ENCODE measurements at regions not wholly inside any gene's neighbourhood (a gene's known extent, or its start where the extent isn't known, plus 50 kb on each side); places are given as distances from the start of the nearest gene placed in this dataset.

DNA sequence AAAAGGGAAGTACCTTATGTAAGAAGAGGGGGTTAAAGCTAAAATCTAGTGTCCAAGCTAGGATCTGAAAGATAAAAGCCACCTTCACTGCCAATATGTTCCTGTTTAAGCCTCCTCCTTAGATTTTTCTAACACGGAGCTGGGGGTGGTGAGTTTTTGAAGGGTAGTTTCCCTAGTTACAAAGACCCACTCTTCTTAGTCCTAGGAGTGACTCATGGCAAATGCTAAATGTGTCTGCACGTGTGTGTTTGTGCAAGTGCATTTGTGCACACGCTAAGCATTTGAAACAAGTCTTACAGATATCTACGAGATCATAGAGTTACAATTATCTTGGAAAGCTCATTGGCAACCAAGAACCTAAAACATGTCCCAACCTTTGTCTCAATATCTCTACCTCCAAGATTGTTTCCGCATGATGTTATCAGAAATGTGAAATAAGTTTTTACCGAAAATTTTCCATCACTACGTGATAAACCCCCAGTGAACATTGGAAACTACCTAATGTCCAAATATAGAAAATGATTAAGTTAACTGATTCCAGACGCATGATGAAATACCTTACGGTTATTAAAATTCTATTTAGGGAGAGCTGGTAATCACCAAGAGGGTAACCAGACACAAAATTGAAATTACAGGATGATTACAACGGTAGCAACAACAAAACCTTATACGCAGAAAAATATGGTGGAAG lies 78.0 kb upstream of the HRH2 start:
- no peak overlapping the region for H3K4me3 ChIP-seq
- in situ Hi-C loops (cut with MboI; ENCODE audit: low pct_unique_long_range_greater_than_20kb in 2 of 9, low sequenced_read_pairs in 9 of 9, unreplicated experiment in 9 of 9): no loop called here
- 23 to 97% (median 83%) methylated on average over 6 to 11 of the region's 11 CpGs for WGBS, 10 experiments
- H3K4me1 ChIP-seq (replicated peaks in 1 of 2): no peaks in the 10 kb centered on the region
- H3K27ac ChIP-seq: no peak overlapping the region
- ATAC-seq (replicated peaks in 6 of 8): no peak

DNA sequence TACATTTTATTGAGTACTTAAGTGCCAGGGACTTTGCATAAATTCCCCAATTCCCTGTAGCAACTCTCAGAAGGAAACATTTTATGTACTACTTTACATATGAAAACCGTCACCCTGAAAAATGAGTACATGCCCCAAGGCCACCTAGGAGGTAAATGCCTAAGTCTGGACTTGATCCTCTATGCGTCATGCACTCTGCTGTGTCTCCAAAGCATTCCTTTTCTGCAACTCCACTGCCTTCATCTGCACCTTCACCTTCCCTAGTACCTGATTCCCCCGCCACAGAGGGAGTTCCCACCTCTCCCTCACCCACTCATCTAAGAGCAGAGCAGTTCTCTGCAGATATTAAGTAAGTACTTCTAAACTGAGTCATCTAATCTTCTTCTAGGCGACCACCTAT lies 75.2 kb upstream of the HRH2 start:
- no peak overlapping the region for H3K4me3 ChIP-seq
- H3K4me1 ChIP-seq (replicated peaks in 1 of 2): no peaks in the 10 kb centered on the region
- in situ Hi-C loops (cut with MboI; ENCODE audit: low pct_unique_long_range_greater_than_20kb in 2 of 9, low sequenced_read_pairs in 9 of 9, unreplicated experiment in 9 of 9): no loop called here
- ATAC-seq (replicated peaks in 6 of 8): peak in 3 of 8 experiments; percentile 60 to 91 (median 65)
- WGBS, 10 experiments: 0 to 100% (median 83%) methylated on average over 1 to 4 of the region's 4 CpGs; no CpG with 5 or more reads in 1 of the 10 experiments
- no peak overlapping the region for H3K27ac ChIP-seq

DNA sequence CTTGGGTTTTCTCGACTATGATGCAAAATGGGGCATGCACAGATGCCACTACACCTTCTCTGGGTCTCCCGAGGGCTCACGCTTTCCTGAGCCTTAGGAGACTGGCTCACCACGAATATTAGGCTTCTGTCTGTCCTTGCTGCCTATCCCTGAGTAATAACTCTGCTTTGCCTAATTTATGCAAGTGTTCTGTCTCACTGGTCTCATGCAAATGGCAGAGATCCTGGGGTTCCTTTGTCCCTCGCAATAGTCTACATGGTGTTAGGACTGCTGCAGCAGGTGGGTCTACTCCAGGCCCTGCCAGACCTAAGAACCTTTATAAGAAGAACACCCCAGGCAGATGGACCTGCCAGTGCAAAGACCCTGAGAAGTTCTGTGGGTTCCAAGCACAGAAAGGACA lies 72.3 kb upstream of the HRH2 start:
- Histone ChIP-seq H3K4me3 (no peak overlapping the region), H3K4me1 (replicated peaks in 1 of 2) (no peaks in the 10 kb centered on the region), H3K27ac (no peak overlapping the region)
- WGBS, 10 experiments: 0 to 64% (median 17%) methylated on average over 1 to 3 of the region's 5 CpGs; no CpG with 5 or more reads in 3 of the 10 experiments
- in situ Hi-C loops (cut with MboI; ENCODE audit: low pct_unique_long_range_greater_than_20kb in 2 of 9, low sequenced_read_pairs in 9 of 9, unreplicated experiment in 9 of 9): no loop called here
- peak in 3 of 8 experiments; percentile 36 to 69 (median 51) for ATAC-seq (replicated peaks in 6 of 8)

DNA sequence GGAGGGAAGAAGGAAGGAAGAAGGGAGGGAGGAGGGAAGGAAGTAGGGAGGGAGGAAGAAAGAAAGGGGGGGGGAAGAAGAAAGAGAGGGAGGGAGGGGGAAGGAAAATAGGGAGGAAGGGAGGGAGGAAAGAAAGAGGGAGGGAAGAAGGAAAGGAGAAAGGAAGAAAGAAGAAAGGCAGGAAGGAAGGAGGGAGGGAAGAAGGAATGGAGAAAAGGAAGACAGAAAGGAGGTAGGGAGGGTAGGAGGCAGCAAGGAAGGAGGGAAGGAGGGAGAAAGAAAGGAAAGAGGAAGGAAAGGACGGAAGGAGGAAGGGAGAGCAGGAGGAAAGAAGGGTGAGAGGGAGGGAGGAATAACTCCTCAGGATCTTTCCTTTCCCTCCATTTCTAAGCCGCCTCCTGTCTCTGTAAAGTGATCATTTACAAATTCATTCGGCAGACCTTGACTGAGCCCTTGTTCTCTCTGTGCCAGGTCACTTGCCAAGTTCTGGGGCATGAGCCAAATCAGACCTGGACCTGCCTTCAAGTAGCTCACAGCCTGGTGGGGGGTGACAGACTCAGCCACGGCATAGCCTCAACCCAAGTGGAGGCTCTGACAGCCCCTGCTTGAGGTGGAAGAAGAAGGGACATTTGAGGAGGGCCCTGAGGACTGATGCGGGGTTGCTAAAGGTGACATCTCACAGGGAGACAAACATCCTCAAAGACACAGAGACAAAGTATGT lies 69.0 kb upstream of the HRH2 start:
- WGBS, 10 experiments: 33 to 83% (median 75%) methylated on average over 1 to 4 of the region's 5 CpGs; no CpG with 5 or more reads in 2 of the 10 experiments
- Histone ChIP-seq H3K4me1 (replicated peaks in 1 of 2) (no peaks in the 10 kb centered on the region), H3K4me3 (no peak overlapping the region), H3K27ac (no peak overlapping the region)
- in situ Hi-C loops (cut with MboI; ENCODE audit: low pct_unique_long_range_greater_than_20kb in 2 of 9, low sequenced_read_pairs in 9 of 9, unreplicated experiment in 9 of 9): no loop called here
- no peak for ATAC-seq (replicated peaks in 6 of 8)

DNA sequence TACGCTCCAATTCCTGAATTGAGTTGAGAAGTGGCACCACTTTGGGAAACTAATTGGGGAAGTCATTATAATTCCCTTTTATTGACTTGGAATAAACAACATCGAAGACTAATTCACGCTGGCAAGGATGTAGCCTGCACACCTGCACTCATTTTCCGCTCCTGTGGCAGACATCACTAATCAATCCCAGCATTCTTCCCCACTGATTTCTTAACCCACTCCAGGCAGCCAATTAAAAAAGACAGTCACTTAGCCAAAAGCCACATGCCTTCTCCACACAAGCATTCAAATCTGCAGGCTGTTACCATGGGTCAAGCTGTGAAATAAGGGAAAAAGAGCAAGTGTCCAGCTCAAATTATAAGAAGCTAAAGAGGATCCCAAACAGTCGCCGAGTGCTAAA lies 68.2 kb upstream of the HRH2 start:
- in situ Hi-C loops (cut with MboI; ENCODE audit: low pct_unique_long_range_greater_than_20kb in 2 of 9, low sequenced_read_pairs in 9 of 9, unreplicated experiment in 9 of 9): no loop called here
- no peak overlapping the region for H3K27ac ChIP-seq
- H3K4me1 ChIP-seq (replicated peaks in 1 of 2): no peaks in the 10 kb centered on the region
- no peak for ATAC-seq (replicated peaks in 6 of 8)
- no peak overlapping the region for H3K4me3 ChIP-seq
- WGBS, 10 experiments: 39 to 100% (median 92%) methylated on average over 1 to 6 of the region's 6 CpGs; no CpG with 5 or more reads in 1 of the 10 experiments

DNA sequence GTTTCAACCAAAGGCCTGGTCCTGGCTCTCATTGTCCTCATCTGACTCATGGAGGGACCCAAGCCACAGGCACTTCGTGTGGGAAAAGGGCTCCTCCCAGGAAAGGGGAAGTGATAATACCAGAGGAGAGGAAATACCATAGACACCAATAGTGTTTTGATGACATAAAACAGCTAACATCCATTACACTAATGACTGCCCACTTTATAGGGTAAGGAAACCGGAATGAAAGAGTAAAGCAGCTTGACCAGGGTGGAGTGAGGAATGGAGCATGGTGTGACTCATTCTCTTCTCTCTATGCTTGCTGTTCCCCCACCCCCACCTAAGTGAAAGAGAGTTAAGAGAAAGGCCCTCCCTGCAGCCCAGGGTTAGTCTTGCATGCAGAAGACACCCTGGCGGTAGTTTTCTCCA lies 67.4 kb upstream of the HRH2 start:
- WGBS, 10 experiments: 0 to 50% (median 21%) methylated on average over 1 to 3 of the region's 3 CpGs; no CpG with 5 or more reads in 3 of the 10 experiments
- in situ Hi-C loops (cut with MboI; ENCODE audit: low pct_unique_long_range_greater_than_20kb in 2 of 9, low sequenced_read_pairs in 9 of 9, unreplicated experiment in 9 of 9): no loop called here
- H3K4me1 ChIP-seq (replicated peaks in 1 of 2): no peaks in the 10 kb centered on the region
- H3K27ac ChIP-seq: no peak overlapping the region
- H3K4me3 ChIP-seq: no peak overlapping the region
- peak in 5 of 8 experiments; percentile 30 to 90 (median 72) for ATAC-seq (replicated peaks in 6 of 8)

DNA sequence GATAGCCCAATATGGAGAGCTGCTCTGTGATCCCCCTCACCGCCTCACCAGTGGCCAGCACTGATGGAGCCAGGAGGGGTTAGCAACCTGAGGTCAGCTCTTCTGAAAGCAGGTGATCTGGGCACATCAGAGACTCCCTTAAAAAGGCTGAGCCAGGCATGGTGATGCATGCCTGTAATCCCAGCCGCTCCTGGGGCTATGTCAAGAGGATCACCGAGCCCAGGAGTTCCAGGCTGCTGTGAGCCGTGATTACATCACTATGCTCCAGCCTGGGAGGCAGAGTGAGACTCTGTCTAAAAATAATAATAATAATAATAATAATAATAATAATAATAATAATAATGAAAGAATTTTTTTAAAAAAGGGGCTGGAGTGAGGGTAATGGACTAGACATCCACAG lies 66.6 kb upstream of the HRH2 start:
- H3K4me3 ChIP-seq: no peak overlapping the region
- ATAC-seq (replicated peaks in 6 of 8): no peak
- 79 to 83% methylated on average over 3 of the region's 4 CpGs; no CpG with 5 or more reads in 8 of the 10 experiments for WGBS, 10 experiments
- in situ Hi-C loops (cut with MboI; ENCODE audit: low pct_unique_long_range_greater_than_20kb in 2 of 9, low sequenced_read_pairs in 9 of 9, unreplicated experiment in 9 of 9): no loop called here
- H3K4me1 ChIP-seq (replicated peaks in 1 of 2): no peaks in the 10 kb centered on the region
- no peak overlapping the region for H3K27ac ChIP-seq

DNA sequence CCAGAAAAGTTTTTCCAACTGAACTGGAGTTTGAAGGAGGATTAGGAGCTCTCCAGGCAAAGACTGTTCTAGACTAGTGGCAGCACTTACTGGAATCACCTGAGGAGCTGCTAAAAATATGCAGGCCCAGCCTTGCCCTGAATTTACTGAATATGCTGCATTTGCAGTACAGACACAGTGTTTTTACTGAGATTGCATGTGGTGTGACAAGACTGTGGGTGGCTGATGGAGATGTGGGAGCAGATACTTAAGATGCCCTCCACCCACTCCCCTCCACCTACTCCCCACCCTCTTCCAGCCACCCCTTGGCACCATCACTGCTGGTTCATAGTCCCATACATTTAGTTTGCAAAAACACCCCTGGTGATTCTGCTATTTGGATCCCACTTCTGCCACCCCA lies 64.1 kb upstream of the HRH2 start:
- H3K4me1 ChIP-seq (replicated peaks in 1 of 2): no peaks in the 10 kb centered on the region
- no peak overlapping the region for H3K4me3 ChIP-seq
- in situ Hi-C loops (cut with MboI; ENCODE audit: low pct_unique_long_range_greater_than_20kb in 2 of 9, low sequenced_read_pairs in 9 of 9, unreplicated experiment in 9 of 9): no loop called here
- peak in 3 of 8 experiments; percentile 2 to 52 (median 13) for ATAC-seq (replicated peaks in 6 of 8)
- no peak overlapping the region for H3K27ac ChIP-seq

DNA sequence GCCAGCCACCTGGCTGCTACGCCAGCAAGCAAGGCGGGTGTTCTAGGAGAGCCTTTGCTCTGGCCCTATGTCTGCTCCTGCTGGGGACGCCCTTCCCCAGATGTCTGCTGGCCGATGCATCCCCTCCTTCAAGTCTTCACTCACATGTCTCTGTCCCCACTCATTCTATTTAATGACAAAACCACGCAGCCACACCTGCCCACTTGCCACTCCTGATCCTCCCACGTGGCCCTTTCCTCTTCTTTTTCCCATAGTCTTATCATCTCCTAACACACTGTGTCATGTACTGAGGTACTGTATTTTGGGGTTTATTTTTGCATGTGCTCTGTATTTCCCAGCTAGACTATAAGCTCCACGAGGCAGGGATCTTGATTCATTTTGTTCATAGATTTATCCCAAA lies 62.0 kb upstream of the HRH2 start:
- in situ Hi-C loops (cut with MboI; ENCODE audit: low pct_unique_long_range_greater_than_20kb in 2 of 9, low sequenced_read_pairs in 9 of 9, unreplicated experiment in 9 of 9): no loop called here
- no peaks in the 10 kb centered on the region for H3K4me1 ChIP-seq (replicated peaks in 1 of 2)
- no peak overlapping the region for H3K4me3 ChIP-seq
- no peak overlapping the region for H3K27ac ChIP-seq
- 16 to 100% (median 92%) methylated on average over 1 to 5 of the region's 7 CpGs; no CpG with 5 or more reads in 2 of the 10 experiments for WGBS, 10 experiments
- no peak for ATAC-seq (replicated peaks in 6 of 8)

DNA sequence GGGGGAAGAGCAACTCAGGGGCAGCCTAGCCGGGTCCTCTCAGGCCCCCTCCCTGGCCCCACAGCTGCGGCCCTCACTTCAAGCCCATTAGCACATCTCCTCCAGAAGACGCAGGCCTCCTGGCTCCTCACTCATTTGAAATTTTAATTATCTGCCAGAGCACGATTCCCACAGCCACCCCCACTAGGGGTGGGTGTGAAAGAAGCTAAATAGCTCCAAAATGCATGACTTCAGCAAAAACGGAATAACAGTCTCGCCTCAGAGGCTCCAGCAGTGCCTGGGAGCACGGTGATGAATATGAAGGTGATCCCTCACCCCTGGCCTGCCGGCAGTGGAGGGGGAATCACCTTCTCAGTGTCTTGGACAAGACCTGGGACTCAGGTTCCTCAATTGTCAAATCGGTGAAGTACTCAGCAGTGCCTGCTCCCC lies 61.1 kb upstream of the HRH2 start:
- WGBS, 10 experiments: 0 to 100% (median 17%) methylated on average over 1 to 3 of the region's 9 CpGs; no CpG with 5 or more reads in 5 of the 10 experiments
- in situ Hi-C loops (cut with MboI; ENCODE audit: low pct_unique_long_range_greater_than_20kb in 2 of 9, low sequenced_read_pairs in 9 of 9, unreplicated experiment in 9 of 9): no loop called here
- ATAC-seq (replicated peaks in 6 of 8): peak in 6 of 8 experiments; percentile 56 to 90 (median 82)

DNA sequence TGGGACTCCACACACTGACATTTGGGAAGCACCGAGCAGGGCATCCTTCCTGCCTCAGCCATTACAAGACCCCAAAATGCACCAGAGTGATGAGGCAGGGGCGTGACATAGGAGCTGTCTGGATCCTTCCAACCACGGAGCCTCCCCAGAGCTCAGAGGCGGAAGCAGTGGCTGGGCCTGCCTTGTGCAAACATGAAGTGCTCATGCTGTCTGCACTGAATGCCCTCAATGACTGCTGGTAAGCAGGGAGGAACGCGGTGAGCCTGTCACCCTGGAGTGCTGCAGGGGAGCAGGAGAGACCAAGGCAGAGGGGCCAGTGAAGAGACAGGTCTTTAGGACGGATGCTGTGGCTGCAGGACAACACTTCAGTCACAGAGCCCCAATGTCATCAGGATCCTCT lies 60.2 kb upstream of the HRH2 start:
- Histone ChIP-seq H3K4me3 (no peak overlapping the region), H3K27ac (no peak overlapping the region), H3K4me1 (replicated peaks in 1 of 2) (no peaks in the 10 kb centered on the region)
- in situ Hi-C loops (cut with MboI; ENCODE audit: low pct_unique_long_range_greater_than_20kb in 2 of 9, low sequenced_read_pairs in 9 of 9, unreplicated experiment in 9 of 9): no loop called here
- ATAC-seq (replicated peaks in 6 of 8): no peak
- WGBS, 10 experiments: 0 to 100% (median 58%) methylated on average over 1 to 6 of the region's 7 CpGs; no CpG with 5 or more reads in 4 of the 10 experiments

More for the DNA sequence above, 61.1 kb upstream of the HRH2 start:
- Histone ChIP-seq H3K4me3 (no peak overlapping the region), H3K4me1 (replicated peaks in 1 of 2) (no peaks in the 10 kb centered on the region), H3K27ac (no peak overlapping the region)

DNA sequence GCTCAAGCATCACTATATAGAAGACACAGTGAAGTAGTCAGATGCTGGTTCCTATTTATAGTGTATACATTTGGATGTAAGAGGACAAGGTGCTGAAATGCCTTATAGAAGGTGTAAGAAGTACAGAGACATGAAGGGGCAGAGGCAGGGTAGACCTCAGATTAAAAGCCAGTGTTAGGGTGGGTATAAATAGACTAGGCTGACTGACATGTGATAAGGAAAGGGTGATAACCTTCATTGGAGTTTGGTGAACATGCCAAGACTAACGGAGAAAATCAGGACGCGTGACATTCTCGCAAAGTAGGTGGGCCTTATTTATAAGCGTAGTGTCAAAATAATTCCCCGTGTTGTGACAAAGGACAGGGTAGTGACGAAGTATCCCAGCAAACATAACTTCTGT lies 59.1 kb upstream of the HRH2 start:
- H3K4me1 ChIP-seq (replicated peaks in 1 of 2): no peaks in the 10 kb centered on the region
- ATAC-seq (replicated peaks in 6 of 8): no peak
- H3K27ac ChIP-seq: no peak overlapping the region
- 40 to 100% (median 90%) methylated on average over 2 to 7 of the region's 7 CpGs; no CpG with 5 or more reads in 4 of the 10 experiments for whole genome bisulfite sequencing, 10 experiments
- no peak overlapping the region for H3K4me3 ChIP-seq
- in situ Hi-C loops (cut with MboI; ENCODE audit: low pct_unique_long_range_greater_than_20kb in 2 of 9, low sequenced_read_pairs in 9 of 9, unreplicated experiment in 9 of 9): no loop called here

DNA sequence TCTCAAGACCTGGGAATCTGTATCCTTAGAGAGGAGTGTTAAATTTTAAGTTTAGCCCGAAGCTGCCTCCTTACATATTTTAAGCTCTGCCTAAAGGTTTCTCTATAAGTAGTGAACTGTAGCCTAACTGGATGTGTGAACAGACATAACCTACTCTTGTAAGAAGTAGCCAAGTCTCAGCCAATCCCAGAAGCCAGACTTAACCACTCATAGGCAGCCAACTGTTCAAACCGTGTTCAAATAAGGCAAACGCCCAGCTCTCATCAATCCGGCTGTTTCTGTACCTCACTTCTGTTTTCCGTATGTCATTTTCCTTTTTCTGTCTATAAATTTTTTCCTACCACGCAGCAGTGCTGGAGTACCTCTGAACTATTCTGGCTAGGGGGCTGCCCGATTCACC lies 58.7 kb upstream of the HRH2 start:
- 24 to 87% (median 61%) methylated on average over 4 to 7 of the region's 7 CpGs; no CpG with 5 or more reads in 2 of the 10 experiments for WGBS, 10 experiments
- in situ Hi-C loops (cut with MboI; ENCODE audit: low pct_unique_long_range_greater_than_20kb in 2 of 9, low sequenced_read_pairs in 9 of 9, unreplicated experiment in 9 of 9): no loop called here
- Histone ChIP-seq H3K4me3 (no peak overlapping the region), H3K27ac (no peak overlapping the region), H3K4me1 (replicated peaks in 1 of 2) (no peaks in the 10 kb centered on the region)
- ATAC-seq (replicated peaks in 6 of 8): no peak
